SK-N-SH treated with all-trans-retinoic acid at 6 μM for 48 hours (cell line): ENCODE measurements at regions not wholly inside any gene's neighbourhood (a gene's known extent, or its start where the extent isn't known, plus 50 kb on each side); places are given as distances from the start of the nearest gene placed in this dataset.

Experiments used
- ATAC-seq: fragments of 200-7000 bp; cut with Tn5 transposase; 3 replicates; pipeline ENCODE4 v1.9.1; 2020; ENCODE audit warnings: mild to moderate bottlenecking, moderate library complexity
- BACH2 ChIP-seq: fragments of 250-450 bp; sonication (Bioruptor Pico); IDR thresholded peaks from 2 replicates; pipeline ENCODE4 v1.9.0; 2021; ENCODE audit warnings: mild to moderate bottlenecking, borderline replicate concordance
- CREB5 ChIP-seq: fragments of 250-450 bp; sonication (Bioruptor Pico); IDR thresholded peaks from 2 replicates; pipeline ENCODE4 v1.5.1; 2020; ENCODE audit warnings: low read depth, mild to moderate bottlenecking, moderate library complexity
- CSDC2 ChIP-seq: fragments of 250-450 bp; sonication (Bioruptor Pico); IDR thresholded peaks from 2 replicates; pipeline ENCODE4 v1.5.0; 2020; ENCODE audit warnings: mild to moderate bottlenecking, moderate library complexity
- CSRNP3 ChIP-seq: fragments of 250-450 bp; sonication (Bioruptor Pico); IDR thresholded peaks from 2 replicates; pipeline ENCODE4 v1.5.1; 2021; ENCODE audit warnings: mild to moderate bottlenecking, moderate library complexity
- ESRRG ChIP-seq: fragments of 250-450 bp; sonication (Bioruptor Pico); IDR thresholded peaks from 2 replicates; pipeline ENCODE4 v1.6.1; 2021; ENCODE audit warnings: mild to moderate bottlenecking
- GLIS3 ChIP-seq: fragments of 250-450 bp; sonication (Bioruptor Pico); IDR thresholded peaks from 2 replicates; pipeline ENCODE4 v1.5.0; 2020; ENCODE audit warnings: mild to moderate bottlenecking, moderate library complexity
- ISL1 ChIP-seq: fragments of 250-450 bp; sonication (Bioruptor Pico); IDR thresholded peaks from 2 replicates; pipeline ENCODE4 v2.1.2; 2022; ENCODE audit warnings: mild to moderate bottlenecking, moderate library complexity
- OSR1 ChIP-seq: fragments of 250-450 bp; sonication (Bioruptor Pico); IDR thresholded peaks from 2 replicates; pipeline ENCODE4 v1.8.0; 2022; ENCODE audit warnings: moderate library complexity, mild to moderate bottlenecking, inconsistent platforms
- PATZ1 ChIP-seq: fragments of 250-450 bp; sonication (Bioruptor Pico); IDR thresholded peaks from 2 replicates; pipeline ENCODE4 v1.8.0; 2020; ENCODE audit warnings: mild to moderate bottlenecking, moderate library complexity, borderline replicate concordance
- POU6F1 ChIP-seq: fragments of 250-450 bp; sonication (Bioruptor Pico); IDR thresholded peaks from 2 replicates; pipeline ENCODE4 v1.8.0; 2021; ENCODE audit warnings: low read depth, mild to moderate bottlenecking, moderate library complexity, borderline replicate concordance
- PPARA ChIP-seq: fragments of 250-450 bp; sonication (Bioruptor Pico); IDR thresholded peaks from 2 replicates; pipeline ENCODE4 v1.5.0; 2020; ENCODE audit warnings: mild to moderate bottlenecking, borderline replicate concordance
- RARB ChIP-seq: fragments of 250-450 bp; sonication (Bioruptor Pico); IDR thresholded peaks from 2 replicates; pipeline ENCODE4 v1.8.0; 2021; ENCODE audit warnings: mild to moderate bottlenecking, moderate library complexity
- SNAI2 ChIP-seq: fragments of 250-450 bp; sonication (Bioruptor Pico); IDR thresholded peaks from 2 replicates; pipeline ENCODE4 v1.5.0; 2020; ENCODE audit warnings: mild to moderate bottlenecking, moderate library complexity
- TOX ChIP-seq: fragments of 250-450 bp; sonication (Bioruptor Pico); IDR thresholded peaks from 2 replicates; pipeline ENCODE4 v1.8.0; 2021; ENCODE audit warnings: mild to moderate bottlenecking, moderate library complexity, borderline replicate concordance
- TSHZ2 ChIP-seq: fragments of 250-450 bp; sonication (Bioruptor Pico); IDR thresholded peaks from 2 replicates; pipeline ENCODE4 v1.5.0; 2020; ENCODE audit warnings: mild to moderate bottlenecking, moderate library complexity
- ZC3H10 ChIP-seq: fragments of 250-450 bp; sonication (Bioruptor Pico); IDR thresholded peaks from 2 replicates; pipeline ENCODE4 v1.5.1; 2021; ENCODE audit warnings: mild to moderate bottlenecking, moderate library complexity
- ZFP3 ChIP-seq: fragments of 250-450 bp; sonication (Bioruptor Pico); IDR thresholded peaks from 2 replicates; pipeline ENCODE4 v1.5.0; 2020; ENCODE audit warnings: mild to moderate bottlenecking, moderate library complexity
- ZFP30 ChIP-seq: fragments of 450-650 bp; formaldehyde crosslinking; IDR thresholded peaks from 2 replicates; pipeline ENCODE4 v1.5.0; 2022; ENCODE audit warnings: mild to moderate bottlenecking, moderate library complexity
- ZNF565 ChIP-seq: fragments of 450-650 bp; formaldehyde crosslinking; conservative IDR thresholded peaks from 2 replicates; pipeline ENCODE4 v1.5.0; 2020; ENCODE audit warnings: low read depth, mild to moderate bottlenecking, moderate library complexity
- ZNF70 ChIP-seq: fragments of 450-650 bp; formaldehyde crosslinking; IDR thresholded peaks from 2 replicates; pipeline ENCODE4 v1.5.0; 2020; ENCODE audit warnings: mild to moderate bottlenecking, moderate library complexity
- ZNF8 ChIP-seq: fragments of 450-650 bp; formaldehyde crosslinking; IDR thresholded peaks from 2 replicates; pipeline ENCODE4 v1.5.0; 2020; ENCODE audit warnings: mild to moderate bottlenecking, moderate library complexity

- no peak for TF ChIP-seq ZNF70 (CRISPR knock-in tag)
- no peak for TF ChIP-seq ZC3H10 (CRISPR knock-in tag)
- TF ChIP-seq ZNF8 (CRISPR knock-in tag): no peak
- TF ChIP-seq POU6F1 (CRISPR knock-in tag): no peak
- no peak for TF ChIP-seq TSHZ2 (CRISPR knock-in tag)
- TF ChIP-seq SNAI2: no peak
- no peak for TF ChIP-seq PPARA (CRISPR knock-in tag)
- TF ChIP-seq CSRNP3 (CRISPR knock-in tag): no peak
- no peak for TF ChIP-seq CSDC2
- TF ChIP-seq CREB5: no peak
- no peak for TF ChIP-seq RARB (CRISPR knock-in tag)
- no peak for TF ChIP-seq GLIS3 (CRISPR knock-in tag)
- no peak for TF ChIP-seq PATZ1 (CRISPR knock-in tag)
- TF ChIP-seq ISL1 (CRISPR knock-in tag): no peak
- TF ChIP-seq ZFP3 (CRISPR knock-in tag): no peak
- no peak for ATAC-seq
Measured at GRCh38 chrX:136961594-136962135, 72.1 kb downstream of the GPR101 start.

- peak; percentile 88 for ATAC-seq
- TF ChIP-seq CSDC2: no peak
- TF ChIP-seq BACH2 (CRISPR knock-in tag): no peak
- TF ChIP-seq TOX (CRISPR knock-in tag): no peak
- no peak for TF ChIP-seq ESRRG (CRISPR knock-in tag)
Measured at GRCh38 chrX:136954930-136955329, 74.4 kb upstream of the RBMX start.

- peak; percentile 99 for ATAC-seq
- TF ChIP-seq CSDC2 (no peak), ZC3H10 (CRISPR knock-in tag) (no peak), ISL1 (CRISPR knock-in tag) (no peak), CSRNP3 (CRISPR knock-in tag) (no peak), ZFP30 (CRISPR knock-in tag) (no peak), ZNF565 (no peak), PATZ1 (CRISPR knock-in tag) (no peak), OSR1 (CRISPR knock-in tag) (no peak), TSHZ2 (CRISPR knock-in tag) (no peak), BACH2 (CRISPR knock-in tag) (no peak)
Measured at GRCh38 chrX:136953867-136954787, 73.6 kb upstream of the RBMX start.
